Neural cell (in vitro differentiated cells): ENCODE measurements at regions not wholly inside any gene's neighbourhood (a gene's known extent, or its start where the extent isn't known, plus 50 kb on each side); places are given as distances from the start of the nearest gene placed in this dataset.

ENCODE experiments used
- H2AFZ ChIP-seq: fragments of 200-600, 300-800 bp; sonication (generic), shearing (Covaris generic); 2 replicates; pipeline ENCODE4 v1.6.0; 2014; ENCODE audit warnings: low read depth, mild to moderate bottlenecking, antibody characterized with exemption, low read length, moderate library complexity
- H3F3A ChIP-seq: fragments of 200-600 bp; shearing (Covaris generic); 2 replicates; pipeline ENCODE4 v1.6.1; 2016; ENCODE audit warnings: mild to moderate bottlenecking, moderate library complexity, mixed read lengths, antibody characterized with exemption, low read length; ENCODE audit not compliant: insufficient read depth, poor library complexity, severe bottlenecking
- H3K27ac ChIP-seq: fragments of 200-600, 300-800 bp; sonication (generic), shearing (Covaris generic); 2 replicates; pipeline ENCODE4 v1.5.1; 2014; ENCODE audit warnings: mild to moderate bottlenecking, low read length, moderate library complexity
- H3K27me3 ChIP-seq: fragments of 300-800, 200-600 bp; sonication (generic), shearing (Covaris generic); 2 replicates; pipeline ENCODE4 v1.6.0; 2014; ENCODE audit warnings: mild to moderate bottlenecking, low read depth, low read length, moderate library complexity; ENCODE audit not compliant: insufficient read depth
- H3K36me3 ChIP-seq: fragments of 300-800, 200-600 bp; sonication (generic), shearing (Covaris generic); 2 replicates; pipeline ENCODE4 v1.5.1; 2014; ENCODE audit warnings: mild to moderate bottlenecking, antibody characterized with exemption, low read length, moderate library complexity; ENCODE audit not compliant: insufficient read depth
- H3K4me2 ChIP-seq: fragments of 300-800, 200-600 bp; sonication (generic), shearing (Covaris generic); 2 replicates; pipeline ENCODE4 v1.6.0; 2014; ENCODE audit warnings: mild to moderate bottlenecking, low read length
- H3K4me3 ChIP-seq: fragments of 300-800, 200-600 bp; sonication (generic), shearing (Covaris generic); 2 replicates; pipeline ENCODE4 v1.5.1; 2014; ENCODE audit warnings: mild to moderate bottlenecking, low read length, moderate library complexity
- H3K79me2 ChIP-seq: fragments of 200-600 bp; shearing (Covaris generic); replicated peaks from 2 replicates; pipeline ENCODE4 v1.6.0; 2014; ENCODE audit warnings: mild to moderate bottlenecking, low read length, moderate library complexity; ENCODE audit not compliant: insufficient read depth
- H3K9ac ChIP-seq: fragments of 300-800, 200-600 bp; sonication (generic), shearing (Covaris generic); 2 replicates; pipeline ENCODE4 v1.6.1; 2016; ENCODE audit warnings: mild to moderate bottlenecking, low read length, mixed read lengths
- H3K9me2 ChIP-seq: fragments of 200-600 bp; shearing (Covaris generic); 2 replicates; pipeline ENCODE4 v1.6.1; 2016; ENCODE audit warnings: mild to moderate bottlenecking, low read length, mixed read lengths; ENCODE audit not compliant: insufficient read depth
- H3K9me3 ChIP-seq: fragments of 200-600, 300-800 bp; sonication (generic), shearing (Covaris generic); 2 replicates; pipeline ENCODE4 v1.6.1; 2016; ENCODE audit warnings: mild to moderate bottlenecking, mixed run types, low read length, moderate library complexity, mixed read lengths
- H4K20me1 ChIP-seq: fragments of 200-600 bp; shearing (Covaris generic); 2 replicates; pipeline ENCODE4 v1.6.1; 2016; ENCODE audit warnings: mild to moderate bottlenecking, mixed run types; ENCODE audit not compliant: insufficient read depth
- CTCF ChIP-seq: fragments of 450-650 bp; IDR thresholded peaks from 2 replicates; pipeline ENCODE4 v1.5.1; 2014; ENCODE audit warnings: antibody characterized with exemption, mild to moderate bottlenecking, moderate library complexity; ENCODE audit not compliant: poor library complexity, severe bottlenecking
- EP300 ChIP-seq: fragments of 450-650 bp; conservative IDR thresholded peaks from 2 replicates; pipeline ENCODE4 v1.6.1; 2014; ENCODE audit warnings: antibody characterized with exemption, mild to moderate bottlenecking, moderate library complexity; ENCODE audit not compliant: poor library complexity, severe bottlenecking
- EZH2 ChIP-seq: fragments of 200-600, 300-800 bp; shearing (Covaris generic), sonication (generic); IDR thresholded peaks from 2 replicates; pipeline ENCODE4 v1.6.1; 2014; ENCODE audit warnings: antibody characterized with exemption, low read length, borderline replicate concordance, mild to moderate bottlenecking; ENCODE audit not compliant: insufficient read depth, poor library complexity, severe bottlenecking
- MXI1 ChIP-seq: fragments of 450-650 bp; conservative IDR thresholded peaks from 2 replicates; pipeline ENCODE4 v1.6.1; 2014; ENCODE audit warnings: antibody characterized with exemption, mild to moderate bottlenecking; ENCODE audit not compliant: poor library complexity, severe bottlenecking
- POLR2AphosphoS5 ChIP-seq: IDR thresholded peaks from 2 replicates; pipeline ENCODE4 v1.6.1; 2012
- RAD21 ChIP-seq: fragments of 450-650 bp; conservative IDR thresholded peaks from 2 replicates; pipeline ENCODE4 v1.6.1; 2014; ENCODE audit warnings: antibody characterized with exemption, mild to moderate bottlenecking, moderate library complexity
- REST ChIP-seq: IDR thresholded peaks from 2 replicates; pipeline ENCODE4 v1.6.1; 2012; ENCODE audit warnings: borderline replicate concordance
- SMC3 ChIP-seq: fragments of 450-650 bp; conservative IDR thresholded peaks from 2 replicates; pipeline ENCODE4 v1.6.1; 2014; ENCODE audit warnings: antibody characterized with exemption, mild to moderate bottlenecking, moderate library complexity; ENCODE audit not compliant: poor library complexity
- TAF1 ChIP-seq: IDR thresholded peaks from 2 replicates; pipeline ENCODE4 v1.6.1; 2012; ENCODE audit warnings: low read depth

GRCh38 chr12:47025798-47026197 is 53.6 kb upstream of the PCED1B start:
- Histone ChIP-seq H3F3A (no peaks in the 10 kb centered on the region), H3K27ac (no peak overlapping the region), H3K79me2 (no peaks in the 10 kb centered on the region), H3K4me3 (no peak overlapping the region), H2AFZ (no peak overlapping the region), H3K9ac (no peak overlapping the region), H4K20me1 (no peaks in the 10 kb centered on the region), H3K9me3 (no peaks in the 10 kb centered on the region), H3K36me3 (no peaks in the 10 kb centered on the region), H3K9me2 (no peaks in the 10 kb centered on the region), H3K27me3 (no peaks in the 10 kb centered on the region), H3K4me2 (no peak overlapping the region)
- TF ChIP-seq CTCF, result no peak
- TF ChIP-seq EZH2, result no peak
- no peak for TF ChIP-seq REST
- no peak for TF ChIP-seq EP300
- no peak for TF ChIP-seq TAF1
- TF ChIP-seq MXI1, result no peak
- no peak for TF ChIP-seq POLR2AphosphoS5
- no peak for TF ChIP-seq SMC3
- no peak for TF ChIP-seq RAD21

- Histone ChIP-seq H4K20me1 (no peaks in the 10 kb centered on the region), H2AFZ (no peak overlapping the region), H3K9me3 (no peaks in the 10 kb centered on the region), H3K9ac (no peak overlapping the region), H3K36me3 (no peaks in the 10 kb centered on the region), H3K27ac (no peak overlapping the region), H3K4me2 (no peak overlapping the region), H3K79me2 (no peaks in the 10 kb centered on the region), H3K4me3 (no peak overlapping the region), H3K27me3 (no peaks in the 10 kb centered on the region), H3K9me2 (no peaks in the 10 kb centered on the region), H3F3A (no peaks in the 10 kb centered on the region)
- TF ChIP-seq CTCF, result no peak
- no peak for TF ChIP-seq SMC3
- no peak for TF ChIP-seq EZH2
- no peak for TF ChIP-seq RAD21
- no peak for TF ChIP-seq POLR2AphosphoS5
- no peak for TF ChIP-seq EP300
Measured at GRCh38 chr12:47026291-47026690, 53.1 kb upstream of the PCED1B start.
